HG03460 (cell line): ENCODE measurements at regions not wholly inside any gene's neighbourhood (a gene's known extent, or its start where the extent isn't known, plus 50 kb on each side); places are given as distances from the start of the nearest gene placed in this dataset.

Experiments
- ATAC-seq: cut with Tn5 transposase; IDR thresholded peaks from one replicate; pipeline ENCODE4 v1.9.1; 2021; ENCODE audit not compliant: unreplicated experiment

GRCh38 chr1:101316799-101317198, 80.0 kb downstream of the S1PR1 start:
- no peak for ATAC-seq

- no peak for ATAC-seq
Measured at GRCh38 chr1:101317590-101317989, 80.8 kb downstream of the S1PR1 start.

GRCh38 chr1:101323535-101323934, 86.7 kb downstream of the S1PR1 start:
- ATAC-seq = no peak

GRCh38 chr1:101325144-101325543, 88.3 kb downstream of the S1PR1 start:
- ATAC-seq = no peak

GRCh38 chr1:101330427-101331130, 93.8 kb downstream of the S1PR1 start:
- no peak for ATAC-seq

GRCh38 chr1:101331794-101332193, 95.0 kb downstream of the S1PR1 start:
- no peak for ATAC-seq

GRCh38 chr1:101332633-101333032, 95.8 kb downstream of the S1PR1 start:
- no peak for ATAC-seq

- ATAC-seq = no peak
Measured at GRCh38 chr1:101333186-101333585, 96.4 kb downstream of the S1PR1 start.

GRCh38 chr1:101337968-101338367, 101.1 kb downstream of the S1PR1 start:
- no peak for ATAC-seq

GRCh38 chr1:101338714-101339430, 102.1 kb downstream of the S1PR1 start:
- no peak for ATAC-seq

- no peak for ATAC-seq
Measured at GRCh38 chr1:101344745-101345144, 107.9 kb downstream of the S1PR1 start.

- no peak for ATAC-seq
Measured at GRCh38 chr1:101346419-101346818, 109.6 kb downstream of the S1PR1 start.

GRCh38 chr1:101356013-101356412, 119.2 kb downstream of the S1PR1 start:
- no peak for ATAC-seq

- peak; percentile 29 for ATAC-seq
Measured at GRCh38 chr1:101356604-101357443, 120.0 kb downstream of the S1PR1 start.

- ATAC-seq = peak; percentile 95
Measured at GRCh38 chr1:101357444-101357986, 120.7 kb downstream of the S1PR1 start.

- no peak for ATAC-seq
Measured at GRCh38 chr1:101360506-101360905, 123.7 kb downstream of the S1PR1 start.

- ATAC-seq = no peak
Measured at GRCh38 chr1:101363891-101364318, 127.1 kb downstream of the S1PR1 start.

- ATAC-seq = no peak
Measured at GRCh38 chr1:101364370-101365120, 127.7 kb downstream of the S1PR1 start.

GRCh38 chr1:101365186-101365585, 128.4 kb downstream of the S1PR1 start:
- ATAC-seq = no peak

- ATAC-seq = no peak
Measured at GRCh38 chr1:101365878-101366277, 129.1 kb downstream of the S1PR1 start.
